ENCODE measurements at regions not wholly inside any gene's neighbourhood (a gene's known extent, or its start where the extent isn't known, plus 50 kb on each side); places are given as distances from the start of the nearest gene placed in this dataset.

DNA sequence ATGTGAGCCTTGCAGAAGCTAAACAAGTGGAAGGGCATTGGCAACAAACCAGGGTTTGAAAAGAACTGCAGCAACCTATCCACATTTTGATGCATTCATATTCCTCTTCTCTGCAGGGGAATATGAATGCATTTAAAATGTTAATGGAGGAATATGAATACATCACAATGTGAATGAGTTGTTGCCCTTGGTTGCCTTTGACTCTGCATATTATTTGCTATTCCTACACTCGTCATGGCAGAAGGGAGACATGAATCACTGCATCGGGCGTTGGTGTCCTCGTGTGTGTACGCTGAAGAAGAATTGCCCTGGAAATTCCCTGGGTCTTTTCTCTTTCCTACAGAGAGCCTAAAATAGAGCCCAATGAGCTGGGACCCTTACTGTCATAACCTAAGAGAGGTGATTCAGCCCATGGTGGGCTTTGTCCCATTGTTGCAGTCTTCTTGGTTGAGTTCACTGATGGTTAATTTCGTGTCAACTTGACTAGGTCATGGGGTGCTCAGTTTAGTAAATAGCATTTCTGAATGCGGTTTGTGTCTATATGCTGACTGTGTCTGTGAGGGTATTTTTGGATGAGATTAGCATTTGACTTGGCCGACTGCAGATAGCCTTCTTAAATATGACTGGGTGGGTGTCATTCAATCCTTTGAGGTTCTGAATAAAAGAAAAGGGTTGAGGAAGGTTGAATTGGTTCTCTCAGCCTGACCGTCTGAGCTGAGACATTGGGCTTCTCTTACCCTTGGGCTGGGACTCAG lies 1422.9 kb upstream of the TMEM132C start:
- Histone ChIP-seq H2BK120ac (replicated peaks; ENCODE audit: low read depth, low read length) (no peak overlapping the region), H2BK12ac (ENCODE audit: low read depth, low read length) (no peak overlapping the region), H3K27ac (ENCODE audit: low read depth, low read length) (no peak overlapping the region), H2AFZ (ENCODE audit: low read length) (no peak overlapping the region), H3K4me2 (ENCODE audit: insufficient read depth in 1 of 2, low read depth in 2 of 2, low read length in 2 of 2) (no peak overlapping the region), H2BK20ac (ENCODE audit: low read length) (no peak overlapping the region), H3K9me3 (ENCODE audit: insufficient read depth in 2 of 2, low read depth in 1 of 2, low read length in 1 of 2) (no peaks in the 10 kb centered on the region), H2BK15ac (ENCODE audit: low read length) (no peak overlapping the region), H3K9ac (replicated peaks in 1 of 4; ENCODE audit: extremely low read depth in 1 of 4, low read depth in 3 of 4, low read length in 3 of 4) (no peak overlapping the region), H3K56ac (replicated peaks; ENCODE audit: insufficient read length, low read depth, low read length) (no peak overlapping the region), H3K14ac (ENCODE audit: insufficient read length) (no peak overlapping the region), H3K23me2 (ENCODE audit: low read depth, low read length) (no peaks in the 10 kb centered on the region), H3K4me3 (ENCODE audit: extremely low read depth in 1 of 4, insufficient read depth in 2 of 4, low read depth in 3 of 4, low read length in 4 of 4) (no peak overlapping the region), H3K18ac (ENCODE audit: extremely low read depth, low read length) (no peak overlapping the region), H3K23ac (ENCODE audit: insufficient read length) (no peak overlapping the region), H3K36me3 (ENCODE audit: control insufficient read depth in 2 of 4, insufficient read depth in 4 of 4, low read length in 3 of 4) (no peaks in the 10 kb centered on the region), H3K79me1 (ENCODE audit: low read depth, low read length) (no peaks in the 10 kb centered on the region), H4K5ac (ENCODE audit: insufficient read length, low read depth, low read length) (no peak overlapping the region), H3K79me2 (ENCODE audit: control insufficient read depth in 1 of 2, insufficient read depth in 2 of 2, low read length in 2 of 2) (no peaks in the 10 kb centered on the region), H2AK5ac (ENCODE audit: low read depth, low read length) (no peak overlapping the region), H4K91ac (replicated peaks; ENCODE audit: insufficient read length, low read length) (no peak overlapping the region), H4K20me1 (replicated peaks in 1 of 2; ENCODE audit: control insufficient read depth in 1 of 2, insufficient read depth in 2 of 2, low read length in 2 of 2) (no peaks in the 10 kb centered on the region), H3K27me3 (replicated peaks in 1 of 4; ENCODE audit: control insufficient read depth in 3 of 4, extremely low read depth in 1 of 4, insufficient read depth in 3 of 4, low read length in 3 of 4) (no peaks in the 10 kb centered on the region), H4K8ac (ENCODE audit: extremely low read depth, insufficient read depth, low read length) (no peak overlapping the region), H3K4me1 (replicated peaks in 1 of 4; ENCODE audit: control insufficient read depth in 3 of 4, insufficient read depth in 4 of 4, low read length in 3 of 4) (peaks cover 0 to 2% (median 0%) of the 10 kb centered on the region in 4 experiments; a peak in 1 of 7 replicates), H3K4ac (replicated peaks; ENCODE audit: insufficient read length, low read depth, low read length) (no peak overlapping the region), H2BK5ac (ENCODE audit: low read depth, low read length) (no peak overlapping the region)
- WGBS, 2 experiments (ENCODE audit: extremely low coverage in 1 of 2, insufficient coverage in 1 of 2, insufficient read length in 1 of 2, insufficient replicate concordance in 2 of 2, low coverage in 1 of 2, low lambda C conversion rate in 2 of 2, missing lambda C conversion rate in 1 of 2): 81% methylated on average over 9 of the region's 9 CpGs; no CpG with 5 or more reads in 1 of the 2 experiments
- no peak for DNase-seq (ENCODE audit: low read depth in 1 of 2, low spot score in 2 of 2)
- ChIA-PET POLR2A (ENCODE audit: partially characterized antibody) (no interaction called here), CTCF (ENCODE audit: partially characterized antibody) (interaction anchor here (1.3 kb wide), 1 partner anchor 10 kb away, joined by 3 read pairs; no protein-coding TSS in a partner anchor)
- TF ChIP-seq SIN3A (conservative IDR thresholded peaks at IDR 0.05 in 1 of 2, IDR thresholded peaks at IDR 0.05 in 1 of 2; ENCODE audit: low read depth in 1 of 2, low read length in 2 of 2): no peak
- no peak for TF ChIP-seq SUZ12 (IDR thresholded peaks at IDR 0.05; ENCODE audit: low read length)
- TF ChIP-seq GTF2F1 (IDR thresholded peaks at IDR 0.05; ENCODE audit: borderline replicate concordance, low read depth, low read length): no peak
- TF ChIP-seq EP300 (IDR thresholded peaks at IDR 0.05; ENCODE audit: borderline replicate concordance in 1 of 2, low read depth in 2 of 2, low read length in 2 of 2): no peak
- TF ChIP-seq KDM1A (IDR thresholded peaks at IDR 0.05; ENCODE audit: borderline replicate concordance, low read length): no peak
- TF ChIP-seq CTBP2 (IDR thresholded peaks at IDR 0.05; ENCODE audit: borderline replicate concordance, insufficient read depth, insufficient read length, low read length): no peak
- no peak for TF ChIP-seq POU5F1 (IDR thresholded peaks at IDR 0.05; ENCODE audit: low read depth, low read length)
- no peak for TF ChIP-seq NRF1 (IDR thresholded peaks at IDR 0.05; ENCODE audit: low read depth, low read length)
- TF ChIP-seq TBP (IDR thresholded peaks at IDR 0.05; ENCODE audit: low read depth, low read length): no peak
- no peak for TF ChIP-seq RFX5 (IDR thresholded peaks at IDR 0.05; ENCODE audit: borderline replicate concordance, low read depth, low read length)
- no peak for TF ChIP-seq TAF7 (optimal IDR thresholded peaks at IDR 0.05; ENCODE audit: borderline replicate concordance, low read depth, low read length)
- FAIRE-seq: no peak
